PC-9 (cell line): ENCODE measurements at regions not wholly inside any gene's neighbourhood (a gene's known extent, or its start where the extent isn't known, plus 50 kb on each side); places are given as distances from the start of the nearest gene placed in this dataset.

Source experiments
- EZH2 ChIP-seq: fragments of 200-600 bp; sonication (generic); IDR thresholded peaks from 2 replicates; pipeline ENCODE4 v1.8.0; 2017; ENCODE audit warnings: antibody characterized with exemption, low read depth
- TF ChIP-seq, protein P1 (sequence below): fragments of 200-600 bp; sonication (generic); conservative IDR thresholded peaks from 2 replicates; pipeline ENCODE4 v1.6.1; 2017; ENCODE audit warnings: mixed run types, antibody characterized with exemption, mild to moderate bottlenecking, moderate library complexity

- TF ChIP-seq, protein P1, sequence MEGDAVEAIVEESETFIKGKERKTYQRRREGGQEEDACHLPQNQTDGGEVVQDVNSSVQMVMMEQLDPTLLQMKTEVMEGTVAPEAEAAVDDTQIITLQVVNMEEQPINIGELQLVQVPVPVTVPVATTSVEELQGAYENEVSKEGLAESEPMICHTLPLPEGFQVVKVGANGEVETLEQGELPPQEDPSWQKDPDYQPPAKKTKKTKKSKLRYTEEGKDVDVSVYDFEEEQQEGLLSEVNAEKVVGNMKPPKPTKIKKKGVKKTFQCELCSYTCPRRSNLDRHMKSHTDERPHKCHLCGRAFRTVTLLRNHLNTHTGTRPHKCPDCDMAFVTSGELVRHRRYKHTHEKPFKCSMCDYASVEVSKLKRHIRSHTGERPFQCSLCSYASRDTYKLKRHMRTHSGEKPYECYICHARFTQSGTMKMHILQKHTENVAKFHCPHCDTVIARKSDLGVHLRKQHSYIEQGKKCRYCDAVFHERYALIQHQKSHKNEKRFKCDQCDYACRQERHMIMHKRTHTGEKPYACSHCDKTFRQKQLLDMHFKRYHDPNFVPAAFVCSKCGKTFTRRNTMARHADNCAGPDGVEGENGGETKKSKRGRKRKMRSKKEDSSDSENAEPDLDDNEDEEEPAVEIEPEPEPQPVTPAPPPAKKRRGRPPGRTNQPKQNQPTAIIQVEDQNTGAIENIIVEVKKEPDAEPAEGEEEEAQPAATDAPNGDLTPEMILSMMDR = no peak
- TF ChIP-seq EZH2 = no peak
Measured at GRCh38 chr9:104984948-104985347, 57.0 kb upstream of the ABCA1 start.
